NCI-H510A treated with DMSO at 0.1 percent for 48 hours (cell line): ENCODE measurements at regions not wholly inside any gene's neighbourhood (a gene's known extent, or its start where the extent isn't known, plus 50 kb on each side); places are given as distances from the start of the nearest gene placed in this dataset.
A peak's percentile ranks its signal among the peaks of the same experiment; 100 is the strongest.

Experiments
- DNase-seq: peaks from one replicate; lab custom pipeline; 2025; lab: John Stamatoyannopoulos, UW

- DNase-seq = no peak
These were observed 505.8 kb downstream of the SHQ1 start for GRCh38 chr3:72342450-72342849.

DNA sequence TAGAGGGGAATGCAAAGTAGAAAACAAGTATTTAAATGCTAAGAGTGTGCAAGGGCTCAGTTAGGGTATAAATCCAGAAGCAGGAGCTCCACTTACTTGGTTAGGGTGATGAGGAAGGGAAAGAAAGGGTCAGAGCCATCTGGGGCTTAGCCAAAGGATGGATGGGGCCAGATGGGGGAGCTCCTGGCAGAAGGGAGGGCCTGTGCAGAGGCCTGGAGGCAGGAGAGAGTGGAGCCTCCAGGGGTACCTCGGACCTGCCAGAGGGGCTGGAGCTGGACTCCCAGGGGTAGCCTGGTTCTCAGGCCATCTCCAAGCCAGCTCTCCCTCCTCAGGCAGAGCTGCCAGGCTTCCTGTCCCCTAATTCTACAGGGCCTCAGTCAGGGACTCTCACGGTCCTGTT is 506.3 kb downstream of the SHQ1 start:
- no peak for DNase-seq

GRCh38 chr3:72341380-72341770 is 506.9 kb downstream of the SHQ1 start:
- DNase-seq = no peak

- DNase-seq = no peak
These were observed 507.5 kb downstream of the SHQ1 start for GRCh38 chr3:72340476-72341379.

DNA sequence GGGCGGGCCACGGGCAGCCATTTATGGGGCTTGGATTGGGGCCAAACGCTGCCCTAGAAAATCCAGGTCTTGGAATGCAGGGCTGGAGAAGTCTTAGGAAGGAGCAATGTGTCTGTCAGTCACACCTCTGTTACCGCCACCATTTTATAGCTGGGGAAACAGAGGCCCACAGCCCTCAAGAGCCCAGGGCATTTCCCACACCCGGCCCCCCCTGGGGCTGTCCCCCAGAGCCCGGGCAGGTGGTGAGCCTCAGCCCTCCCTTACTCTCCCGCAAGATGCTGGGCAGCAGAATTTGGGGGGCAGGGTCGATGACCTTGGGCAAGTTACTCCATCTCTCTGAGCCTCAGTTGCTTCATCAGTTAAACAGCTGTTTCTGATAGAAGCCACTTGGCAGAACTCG is 508.2 kb downstream of the SHQ1 start:
- DNase-seq = no peak

- no peak for DNase-seq
These were observed 508.6 kb downstream of the SHQ1 start for GRCh38 chr3:72339670-72340030.

GRCh38 chr3:72338942-72339669 is 509.1 kb downstream of the SHQ1 start:
- no peak for DNase-seq

GRCh38 chr3:72338082-72338941 is 509.9 kb downstream of the SHQ1 start:
- no peak for DNase-seq

- DNase-seq = no peak
These were observed 510.8 kb downstream of the SHQ1 start for GRCh38 chr3:72337480-72337855.

DNA sequence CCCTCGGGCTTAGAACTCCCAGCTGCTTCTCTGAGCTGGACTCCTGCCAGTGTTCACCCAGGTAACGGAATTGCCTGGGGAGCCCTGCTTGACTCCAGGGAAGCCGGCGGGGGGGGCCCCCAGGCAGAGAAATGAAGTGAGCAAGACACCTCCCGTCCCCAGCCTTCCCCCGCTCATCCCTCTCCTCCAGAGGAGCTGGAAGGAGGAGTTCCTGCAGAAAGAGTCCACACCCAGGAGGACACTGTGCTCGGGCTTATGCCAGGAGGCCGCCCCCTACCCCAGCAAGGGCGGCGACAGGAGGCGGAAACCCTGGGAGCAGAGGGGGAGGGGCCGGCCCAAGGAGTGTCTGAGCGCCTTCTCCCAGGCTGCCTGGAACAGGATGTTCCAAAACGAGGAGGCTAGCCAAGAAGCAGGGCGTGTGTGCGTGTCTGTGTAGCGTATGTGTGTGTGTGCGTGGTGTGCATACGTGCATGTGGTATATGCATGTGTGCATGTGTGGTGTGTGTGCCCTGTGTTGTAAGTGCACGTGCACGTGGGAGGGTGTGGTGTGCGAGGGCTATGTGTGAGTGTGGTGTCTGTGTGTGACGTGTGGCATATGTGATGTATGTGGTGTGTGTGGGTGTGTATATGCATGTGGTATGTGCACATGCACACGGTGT is 511.3 kb downstream of the SHQ1 start:
- peak; percentile 7 for DNase-seq

DNA sequence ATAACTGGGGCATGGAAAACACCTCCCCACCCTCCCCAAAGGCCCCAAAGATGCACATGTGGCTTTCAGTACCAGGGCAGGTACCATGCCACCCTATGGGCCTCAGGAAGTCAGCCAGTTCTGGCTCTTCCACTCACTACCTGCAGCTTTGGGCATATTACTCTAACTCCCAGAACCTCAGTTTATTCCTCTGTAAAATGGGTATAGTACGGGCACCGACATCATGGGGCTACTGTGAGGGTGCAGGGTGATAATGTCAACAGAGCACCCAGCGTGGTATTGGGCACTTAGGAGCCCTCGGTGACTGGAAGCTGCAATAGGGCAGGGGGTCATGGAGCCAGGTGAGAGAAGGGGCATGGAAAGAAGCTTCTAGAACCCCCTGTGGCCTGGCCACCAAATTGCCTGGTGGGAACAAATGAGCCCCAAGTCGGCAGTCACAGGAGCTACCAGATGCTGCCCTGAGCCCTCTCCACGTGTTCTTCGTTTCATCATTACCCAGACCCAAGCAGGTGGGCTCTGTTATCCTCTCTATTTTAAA is 512.1 kb downstream of the SHQ1 start:
- DNase-seq = no peak

GRCh38 chr3:72335458-72336095 is 512.7 kb downstream of the SHQ1 start:
- no peak for DNase-seq

GRCh38 chr3:72334681-72335457 is 513.4 kb downstream of the SHQ1 start:
- no peak for DNase-seq

DNA sequence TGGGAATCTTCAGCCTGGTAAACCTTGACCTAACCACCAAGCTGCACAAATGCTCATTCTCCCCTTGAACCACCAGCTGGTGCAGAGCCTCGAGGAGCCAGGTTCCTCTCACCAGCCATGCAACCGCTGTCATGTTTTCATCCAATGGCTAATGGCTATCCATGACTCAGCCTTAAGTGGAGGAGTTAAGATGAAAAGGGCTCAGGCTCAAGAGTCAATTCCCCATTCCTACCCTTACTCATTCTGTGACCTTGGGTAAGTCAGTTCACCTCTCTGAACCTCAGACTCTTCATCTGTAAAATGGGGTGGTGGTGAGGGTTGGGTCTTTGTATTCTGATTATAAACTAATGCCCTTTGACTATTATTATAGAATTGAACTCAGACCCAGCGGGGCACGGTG is 515.6 kb downstream of the SHQ1 start:
- no peak for DNase-seq

- DNase-seq = no peak
These were observed 516.2 kb downstream of the SHQ1 start for GRCh38 chr3:72332036-72332435.

DNA sequence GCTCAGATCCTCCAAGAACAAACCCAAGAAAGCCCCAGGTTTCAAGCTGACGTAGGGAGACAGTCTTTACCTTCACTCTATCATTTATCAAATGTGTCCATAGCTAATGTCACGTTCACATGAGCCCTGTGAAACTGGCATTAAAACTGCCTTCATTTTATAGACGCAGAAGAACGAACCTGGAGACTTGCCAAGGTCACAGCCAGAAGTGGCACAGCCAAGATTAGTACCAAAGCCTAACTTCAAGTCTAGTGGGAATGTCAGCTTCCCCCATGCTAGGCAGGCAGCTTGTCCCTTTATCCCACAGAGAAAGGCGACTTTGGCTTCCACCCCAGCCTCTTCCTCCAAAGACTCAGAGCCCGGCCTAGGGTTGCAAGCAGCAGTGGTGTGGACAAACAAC is 517.2 kb downstream of the SHQ1 start:
- DNase-seq = no peak

GRCh38 chr3:72329354-72329753 is 518.9 kb downstream of the SHQ1 start:
- DNase-seq = peak; percentile 24

GRCh38 chr3:72328755-72329277 is 519.4 kb downstream of the SHQ1 start:
- DNase-seq = no peak

DNA sequence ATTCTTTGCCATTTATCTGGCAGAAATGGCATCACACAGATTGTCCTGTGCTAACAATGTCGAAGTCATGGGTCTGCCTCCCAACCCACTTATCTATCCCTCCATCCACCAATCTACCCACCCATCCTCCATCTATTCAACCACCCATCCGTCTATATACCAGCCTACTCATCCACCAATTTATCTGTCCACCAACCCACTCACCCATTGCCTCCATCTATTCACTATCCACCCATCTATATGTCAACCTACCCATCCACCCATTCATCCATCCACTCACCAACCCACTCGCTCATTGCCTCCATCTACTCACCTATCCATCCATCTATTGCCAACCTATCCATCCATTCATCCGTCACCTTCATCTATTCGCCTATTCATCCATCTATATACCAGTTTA is 521.2 kb downstream of the SHQ1 start:
- DNase-seq = no peak

GRCh38 chr3:72324253-72324811 is 523.9 kb downstream of the SHQ1 start:
- DNase-seq = no peak
